ENCODE measurements at regions not wholly inside any gene's neighbourhood (a gene's known extent, or its start where the extent isn't known, plus 50 kb on each side); places are given as distances from the start of the nearest gene placed in this dataset.

GRCh38 chr5:175236176-175236575 is 207.8 kb downstream of the DRD1 start:
- no peak for DNase-seq

GRCh38 chr5:175235251-175235960 is 208.6 kb downstream of the DRD1 start:
- DNase-seq = no peak

- DNase-seq = no peak
Observed at GRCh38 chr5:175230299-175230698, 213.7 kb downstream of the DRD1 start.

GRCh38 chr5:175226506-175226905 is 217.5 kb downstream of the DRD1 start:
- DNase-seq = no peak

GRCh38 chr5:175223291-175223690 is 220.7 kb downstream of the DRD1 start:
- DNase-seq = no peak

GRCh38 chr5:175222621-175223020 is 221.4 kb downstream of the DRD1 start:
- no peak for DNase-seq

GRCh38 chr5:175220549-175220948 is 223.4 kb downstream of the DRD1 start:
- DNase-seq = no peak

GRCh38 chr5:175219366-175219765 is 224.6 kb downstream of the DRD1 start:
- peak; percentile 30 for DNase-seq

GRCh38 chr5:175216991-175217390 is 227.0 kb downstream of the DRD1 start:
- DNase-seq = peak; percentile 43

GRCh38 chr5:175215906-175216305 is 228.1 kb downstream of the DRD1 start:
- DNase-seq = no peak

- DNase-seq = peak; percentile 83
Observed at GRCh38 chr5:175214152-175214551, 229.8 kb downstream of the DRD1 start.

GRCh38 chr5:175211956-175212756 is 231.8 kb downstream of the DRD1 start:
- DNase-seq = no peak

GRCh38 chr5:175207321-175208040 is 236.5 kb downstream of the DRD1 start:
- DNase-seq = no peak

- no peak for DNase-seq
Observed at GRCh38 chr5:175206669-175207068, 237.3 kb downstream of the DRD1 start.

GRCh38 chr5:175202463-175203068 is 241.4 kb downstream of the DRD1 start:
- peak; percentile 53 for DNase-seq

GRCh38 chr5:175201393-175201792 is 242.6 kb downstream of the DRD1 start:
- DNase-seq = no peak

GRCh38 chr5:175195698-175196656 is 248.0 kb downstream of the DRD1 start:
- DNase-seq = peak; percentile 41

- DNase-seq = no peak
Observed at GRCh38 chr5:175181331-175181730, 262.7 kb downstream of the DRD1 start.

- DNase-seq = no peak
Observed at GRCh38 chr5:175170899-175171298, 273.1 kb downstream of the DRD1 start.

- DNase-seq = no peak
Observed at GRCh38 chr5:175168882-175169507, 275.0 kb downstream of the DRD1 start.

GRCh38 chr5:175166026-175166425 is 278.0 kb downstream of the DRD1 start:
- DNase-seq = no peak
